ENCODE measurements at regions not wholly inside any gene's neighbourhood (a gene's known extent, or its start where the extent isn't known, plus 50 kb on each side); places are given as distances from the start of the nearest gene placed in this dataset.
"Not testable (repeated sequence)": the region's sequence is repeated elsewhere in the genome, so short reads cannot be mapped to it uniquely, and the experiment has no call there.

GRCh38 chr20:12698817-12699216, 310.0 kb upstream of the SPTLC3 start:
- no peak for DNase-seq

GRCh38 chr20:12699374-12700228, 309.2 kb upstream of the SPTLC3 start:
- DNase-seq = peak; percentile 12 to 39

GRCh38 chr20:12700701-12701100, 308.1 kb upstream of the SPTLC3 start:
- no peak for DNase-seq

- DNase-seq = no peak
Measured at GRCh38 chr20:12702312-12702711, 306.5 kb upstream of the SPTLC3 start.

- no peak for DNase-seq
Measured at GRCh38 chr20:12715371-12715770, 293.4 kb upstream of the SPTLC3 start.

GRCh38 chr20:12715991-12716680, 292.6 kb upstream of the SPTLC3 start:
- DNase-seq = no peak

- no peak for DNase-seq
Measured at GRCh38 chr20:12717061-12717460, 291.7 kb upstream of the SPTLC3 start.

GRCh38 chr20:12718619-12719018, 290.2 kb upstream of the SPTLC3 start:
- no peak for DNase-seq

- no peak for DNase-seq
Measured at GRCh38 chr20:12721636-12722035, 287.1 kb upstream of the SPTLC3 start.

GRCh38 chr20:12722091-12722490, 286.7 kb upstream of the SPTLC3 start:
- DNase-seq = no peak

- no peak for DNase-seq
Measured at GRCh38 chr20:12723811-12724210, 285.0 kb upstream of the SPTLC3 start.

- DNase-seq = no peak
Measured at GRCh38 chr20:12728782-12729181, 280.0 kb upstream of the SPTLC3 start.

- DNase-seq = no peak
Measured at GRCh38 chr20:12729326-12729725, 279.4 kb upstream of the SPTLC3 start.

- DNase-seq = no peak
Measured at GRCh38 chr20:12733811-12734210, 275.0 kb upstream of the SPTLC3 start.

- DNase-seq = no peak
Measured at GRCh38 chr20:12737497-12737896, 271.3 kb upstream of the SPTLC3 start.

GRCh38 chr20:12737900-12738299, 270.9 kb upstream of the SPTLC3 start:
- DNase-seq = no peak

GRCh38 chr20:12740647-12741046, 268.1 kb upstream of the SPTLC3 start:
- DNase-seq = no peak

GRCh38 chr20:12744037-12744436, 264.7 kb upstream of the SPTLC3 start:
- no peak for DNase-seq

GRCh38 chr20:12748359-12748994, 260.3 kb upstream of the SPTLC3 start:
- no peak for DNase-seq

GRCh38 chr20:12750221-12750620, 258.6 kb upstream of the SPTLC3 start:
- DNase-seq = no peak

- not testable (repeated sequence) for DNase-seq
Measured at GRCh38 chr20:12752900-12753693, 255.7 kb upstream of the SPTLC3 start.

- not testable (repeated sequence) for DNase-seq
Measured at GRCh38 chr20:12753742-12754141, 255.0 kb upstream of the SPTLC3 start.

- not testable (repeated sequence) for DNase-seq
Measured at GRCh38 chr20:12759493-12759892, 249.3 kb upstream of the SPTLC3 start.
